ENCODE measurements at regions not wholly inside any gene's neighbourhood (a gene's known extent, or its start where the extent isn't known, plus 50 kb on each side); places are given as distances from the start of the nearest gene placed in this dataset.

DNA sequence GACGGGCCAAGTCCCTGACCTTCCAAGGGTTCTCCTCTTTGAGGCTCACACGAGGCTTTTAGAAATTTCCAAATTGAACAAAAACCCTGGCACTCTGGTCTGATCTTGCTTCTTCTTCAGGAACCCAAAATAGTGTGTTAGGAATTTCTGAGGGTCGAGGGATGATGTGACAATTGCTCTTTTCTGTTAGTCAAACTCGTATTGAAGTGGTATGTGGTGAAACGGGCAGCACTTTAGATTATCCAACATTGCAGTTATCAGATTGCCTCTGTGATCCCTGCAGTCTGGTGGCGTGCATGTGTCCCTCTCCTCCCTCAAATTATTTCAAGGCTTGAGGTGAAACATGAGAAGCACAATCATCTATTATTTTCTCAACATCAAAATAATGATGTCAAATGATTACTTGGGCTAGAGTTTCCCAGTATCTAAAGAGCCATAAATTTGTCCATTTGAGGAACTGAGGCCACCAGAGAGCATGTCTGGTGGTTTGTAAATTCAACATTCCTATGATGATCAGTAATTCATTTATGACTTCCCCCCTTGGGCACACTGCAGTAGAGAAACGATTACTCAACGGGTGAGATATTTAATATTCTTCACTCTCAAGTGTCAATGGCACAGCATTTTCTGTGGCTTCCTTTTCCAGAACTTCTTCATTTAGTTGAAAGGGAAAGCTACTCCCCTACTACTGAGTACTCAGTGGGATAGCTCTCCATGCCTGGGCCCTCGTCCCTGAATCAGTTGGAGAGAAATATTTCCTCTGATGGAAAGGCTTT is 308.6 kb upstream of the MAP3K7 start:
- TF ChIP-seq CTCF (IDR thresholded peaks at IDR 0.05) (no peak), POLR2A (IDR thresholded peaks at IDR 0.05) (no peak)
